BJ (cell line): ENCODE measurements at regions not wholly inside any gene's neighbourhood (a gene's known extent, or its start where the extent isn't known, plus 50 kb on each side); places are given as distances from the start of the nearest gene placed in this dataset.
"Not testable (repeated sequence)": the region's sequence is repeated elsewhere in the genome, so short reads cannot be mapped to it uniquely, and the experiment has no call there.

Experiments
- CTCF ChIA-PET: fragments of 350-600 bp; formaldehyde crosslinking; extraction: SDS; loops from one replicate; lab custom pipeline; 2021; ENCODE audit warnings: antibody characterized with exemption, inconsistent platforms; lab: Yijun Ruan, JAX
- POLR2A ChIA-PET: fragments of 300-600 bp; sonication (Branson Sonifier 250); formaldehyde crosslinking; extraction: SDS; loops from one replicate; lab custom pipeline; 2021; ENCODE audit warnings: antibody characterized with exemption; lab: Charles Lee
- DNase-seq: peaks from one replicate; pipeline ENCODE4 v3.0.0-alpha.2; 2011; ENCODE audit warnings: low read depth
- H3K27me3 ChIP-seq: 2 replicates; pipeline ENCODE4 v1.6.0; 2011; ENCODE audit warnings: low read length; ENCODE audit not compliant: control insufficient read depth, insufficient read depth
- H3K36me3 ChIP-seq: 2 replicates; pipeline ENCODE4 v1.5.1; 2011; ENCODE audit warnings: low read length; ENCODE audit not compliant: control insufficient read depth, insufficient read depth
- H3K4me3 ChIP-seq: 2 replicates; pipeline ENCODE4 v1.5.1; 2011; ENCODE audit warnings: low read depth, mild to moderate bottlenecking, control low read depth, low read length
- CTCF ChIP-seq: IDR thresholded peaks from 2 replicates; pipeline ENCODE4 v1.5.1; 2011; ENCODE audit warnings: low read depth, mild to moderate bottlenecking, control low read depth, inconsistent platforms, low read length, moderate library complexity; ENCODE audit not compliant: insufficient read depth

GRCh38 chr3:81349816-81350340 is 411.6 kb downstream of the GBE1 start:
- H3K27me3 ChIP-seq = no peaks in the 10 kb centered on the region
- CTCF ChIA-PET = interaction anchor here (1.3 to 1.9 kb wide), 3 partner anchors 10 to 48 kb away, joined by 4 to 9 read pairs (median 6); no protein-coding TSS in a partner anchor
- POLR2A ChIA-PET = no interaction called here
- DNase-seq = no peak
- H3K36me3 ChIP-seq = no peaks in the 10 kb centered on the region
- H3K4me3 ChIP-seq = no peak overlapping the region
- no peak for TF ChIP-seq CTCF

DNA sequence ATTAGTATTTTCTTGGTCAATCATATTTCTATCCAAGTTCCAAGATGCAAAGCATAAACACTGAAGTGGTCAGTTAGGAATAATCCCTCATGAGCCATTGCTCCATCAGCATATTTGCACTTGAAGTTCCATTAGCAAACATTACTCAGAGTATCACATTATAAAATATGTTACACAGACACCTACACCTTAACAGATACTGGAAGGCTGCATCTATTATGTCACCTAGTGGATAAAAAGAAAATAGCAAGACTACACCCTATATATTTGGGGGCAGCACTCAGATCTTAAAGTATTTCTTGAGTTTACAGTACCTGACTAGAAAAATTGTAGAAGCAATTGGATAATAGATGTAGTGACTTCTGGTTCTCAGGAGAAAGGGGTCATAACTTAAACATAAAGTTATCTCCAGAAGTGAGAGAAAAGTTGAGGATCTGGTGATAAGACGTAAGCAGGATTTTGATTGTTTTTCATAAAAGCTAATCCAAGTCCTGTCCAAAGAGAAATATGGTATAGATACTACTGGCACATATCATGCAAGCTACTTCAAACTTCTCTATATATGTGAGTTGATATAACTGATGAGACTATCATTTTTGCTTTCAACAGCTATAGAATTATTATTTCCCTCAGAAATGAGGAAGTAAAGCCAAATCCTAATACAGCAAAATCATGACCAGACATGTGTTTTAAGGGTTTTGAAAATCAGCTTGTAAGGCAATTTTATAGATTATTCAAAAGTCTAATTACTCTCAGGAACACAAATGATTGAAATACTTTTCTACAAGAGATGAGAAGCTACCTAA is 422.2 kb downstream of the GBE1 start:
- DNase-seq = no peak
- CTCF ChIA-PET = interaction anchor here (1.3 to 2.1 kb wide), 5 partner anchors 10 to 37 kb away, joined by 3 to 19 read pairs (median 9); no protein-coding TSS in a partner anchor
- TF ChIP-seq CTCF = peak; percentile 57
- H3K27me3 ChIP-seq = no peaks in the 10 kb centered on the region
- no peaks in the 10 kb centered on the region for H3K36me3 ChIP-seq
- no peak overlapping the region for H3K4me3 ChIP-seq
- POLR2A ChIA-PET = no interaction called here

DNA sequence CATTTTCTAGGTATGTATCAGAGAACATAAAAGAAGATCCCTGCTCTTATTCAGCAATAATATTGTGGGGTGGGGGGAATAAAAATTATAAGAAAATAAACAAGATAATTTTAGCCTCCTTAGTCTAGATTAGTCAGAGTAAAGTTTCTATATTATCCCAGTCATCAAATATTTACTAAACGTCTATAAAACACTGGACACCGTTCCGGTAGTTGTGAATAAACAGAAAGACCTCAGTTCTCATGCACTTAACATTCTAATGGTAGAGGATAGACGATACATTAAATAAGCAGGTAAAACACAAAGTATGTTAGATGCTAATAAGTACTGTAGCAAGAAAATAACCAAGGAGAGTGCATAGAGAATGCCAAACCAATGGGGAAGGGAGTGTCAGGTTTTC is 425.0 kb downstream of the GBE1 start:
- CTCF ChIA-PET = no interaction called here
- H3K36me3 ChIP-seq = no peaks in the 10 kb centered on the region
- no peak for DNase-seq

GRCh38 chr3:81329835-81330234 is 431.6 kb downstream of the GBE1 start:
- H3K36me3 ChIP-seq, CTCF ChIA-PET, POLR2A ChIA-PET: not testable (repeated sequence)

More for the DNA sequence above, 425.0 kb downstream of the GBE1 start:
- POLR2A ChIA-PET = no interaction called here
- no peak overlapping the region for H3K4me3 ChIP-seq
- no peak for TF ChIP-seq CTCF
- no peaks in the 10 kb centered on the region for H3K27me3 ChIP-seq

GRCh38 chr3:81326245-81326644 is 435.2 kb downstream of the GBE1 start:
- DNase-seq = no peak
- H3K27me3 ChIP-seq = no peaks in the 10 kb centered on the region; the same call in 1 of the 2 replicates
- TF ChIP-seq CTCF = no peak
- H3K4me3 ChIP-seq = no peak overlapping the region
- CTCF ChIA-PET = interaction anchor here (0.6 kb wide), 1 partner anchor 18 kb away, joined by 3 read pairs; no protein-coding TSS in a partner anchor
- POLR2A ChIA-PET = no interaction called here
- no peaks in the 10 kb centered on the region for H3K36me3 ChIP-seq

More at GRCh38 chr3:81329835-81330234, 431.6 kb downstream of the GBE1 start:
- not testable (repeated sequence) for H3K4me3 ChIP-seq, H3K27me3 ChIP-seq, DNase-seq
